ENCODE measurements at regions not wholly inside any gene's neighbourhood (a gene's known extent, or its start where the extent isn't known, plus 50 kb on each side); places are given as distances from the start of the nearest gene placed in this dataset.

GRCh38 chr6:91420243-91420642, 833.4 kb upstream of the MAP3K7 start:
- TF ChIP-seq CTCF (IDR thresholded peaks at IDR 0.05) (no peak), POLR2A (IDR thresholded peaks at IDR 0.05) (no peak)

Measured in body of pancreas (tissue), 4 donors.